Suprapubic skin (tissue), 4 donors: ENCODE measurements at regions not wholly inside any gene's neighbourhood (a gene's known extent, or its start where the extent isn't known, plus 50 kb on each side); places are given as distances from the start of the nearest gene placed in this dataset.

Experiments
- EP300 ChIP-seq: sonication (generic); formaldehyde crosslinking; IDR thresholded peaks from one replicate; pipeline ENCODE4 v1.6.1; 2017; ENCODE audit warnings: antibody characterized with exemption
- POLR2A ChIP-seq, 2 donors: fragments of 450-650 bp; IDR thresholded peaks; one replicate each; pipeline ENCODE4 v1.6.1; 2017; ENCODE audit warnings: antibody characterized with exemption in 2 of 2, mild to moderate bottlenecking in 2 of 2, moderate library complexity in 2 of 2
- POLR2AphosphoS5 ChIP-seq, 3 donors: sonication (generic); formaldehyde crosslinking; IDR thresholded peaks; one replicate each; pipeline ENCODE4 v1.6.1; 2017; ENCODE audit warnings: antibody characterized with exemption in 3 of 3
- TF ChIP-seq, protein P1 (sequence below), 2 donors: fragments of 200-600 bp in 1 of 2; fragments of 450-650 bp in 1 of 2; sonication (generic) in 1 of 2; IDR thresholded peaks; one replicate each; pipeline ENCODE4 v1.5.1; 2016 to 2019; ENCODE audit warnings: antibody characterized with exemption in 2 of 2, mild to moderate bottlenecking in 1 of 2, moderate library complexity in 1 of 2

DNA sequence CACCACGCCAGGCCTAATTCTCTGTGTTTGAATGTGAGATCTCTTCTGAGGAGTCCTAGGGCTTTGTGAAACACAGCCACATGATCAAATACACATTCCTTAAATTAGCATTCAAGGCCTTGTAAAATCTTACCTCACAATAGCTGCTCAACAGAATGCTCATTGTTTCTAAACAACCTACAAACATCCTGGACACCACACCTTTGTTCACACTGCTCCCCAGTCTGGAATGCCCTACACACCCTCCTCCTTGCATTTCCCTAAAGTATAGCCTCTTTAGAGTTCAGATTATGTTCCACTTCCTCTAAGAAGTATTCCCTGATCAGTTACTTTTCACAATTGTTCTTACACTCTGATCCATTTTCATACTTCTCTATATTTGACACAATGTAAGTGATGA lies 110.6 kb downstream of the AGTR2 start:
- TF ChIP-seq, protein P1, sequence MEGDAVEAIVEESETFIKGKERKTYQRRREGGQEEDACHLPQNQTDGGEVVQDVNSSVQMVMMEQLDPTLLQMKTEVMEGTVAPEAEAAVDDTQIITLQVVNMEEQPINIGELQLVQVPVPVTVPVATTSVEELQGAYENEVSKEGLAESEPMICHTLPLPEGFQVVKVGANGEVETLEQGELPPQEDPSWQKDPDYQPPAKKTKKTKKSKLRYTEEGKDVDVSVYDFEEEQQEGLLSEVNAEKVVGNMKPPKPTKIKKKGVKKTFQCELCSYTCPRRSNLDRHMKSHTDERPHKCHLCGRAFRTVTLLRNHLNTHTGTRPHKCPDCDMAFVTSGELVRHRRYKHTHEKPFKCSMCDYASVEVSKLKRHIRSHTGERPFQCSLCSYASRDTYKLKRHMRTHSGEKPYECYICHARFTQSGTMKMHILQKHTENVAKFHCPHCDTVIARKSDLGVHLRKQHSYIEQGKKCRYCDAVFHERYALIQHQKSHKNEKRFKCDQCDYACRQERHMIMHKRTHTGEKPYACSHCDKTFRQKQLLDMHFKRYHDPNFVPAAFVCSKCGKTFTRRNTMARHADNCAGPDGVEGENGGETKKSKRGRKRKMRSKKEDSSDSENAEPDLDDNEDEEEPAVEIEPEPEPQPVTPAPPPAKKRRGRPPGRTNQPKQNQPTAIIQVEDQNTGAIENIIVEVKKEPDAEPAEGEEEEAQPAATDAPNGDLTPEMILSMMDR (IDR thresholded peaks at IDR 0.05), result no peak
- TF ChIP-seq POLR2A (IDR thresholded peaks at IDR 0.05) (no peak), POLR2AphosphoS5 (IDR thresholded peaks at IDR 0.05) (no peak), EP300 (no peak)
